DND-41 (cell line): ENCODE measurements at regions not wholly inside any gene's neighbourhood (a gene's known extent, or its start where the extent isn't known, plus 50 kb on each side); places are given as distances from the start of the nearest gene placed in this dataset.

Source experiments
- EZH2 ChIP-seq: IDR thresholded peaks from 3 replicates; pipeline ENCODE4 v1.6.1; 2012; ENCODE audit warnings: borderline replicate concordance, low read depth, mild to moderate bottlenecking, moderate library complexity, low read length, inconsistent platforms; ENCODE audit not compliant: severe bottlenecking
- TF ChIP-seq, protein P1 (sequence below): IDR thresholded peaks from 2 replicates; pipeline ENCODE4 v1.5.1; 2012; ENCODE audit warnings: borderline replicate concordance, low read length, moderate library complexity, mild to moderate bottlenecking; ENCODE audit not compliant: poor library complexity, severe bottlenecking; ENCODE audit errors: extremely low read depth

DNA sequence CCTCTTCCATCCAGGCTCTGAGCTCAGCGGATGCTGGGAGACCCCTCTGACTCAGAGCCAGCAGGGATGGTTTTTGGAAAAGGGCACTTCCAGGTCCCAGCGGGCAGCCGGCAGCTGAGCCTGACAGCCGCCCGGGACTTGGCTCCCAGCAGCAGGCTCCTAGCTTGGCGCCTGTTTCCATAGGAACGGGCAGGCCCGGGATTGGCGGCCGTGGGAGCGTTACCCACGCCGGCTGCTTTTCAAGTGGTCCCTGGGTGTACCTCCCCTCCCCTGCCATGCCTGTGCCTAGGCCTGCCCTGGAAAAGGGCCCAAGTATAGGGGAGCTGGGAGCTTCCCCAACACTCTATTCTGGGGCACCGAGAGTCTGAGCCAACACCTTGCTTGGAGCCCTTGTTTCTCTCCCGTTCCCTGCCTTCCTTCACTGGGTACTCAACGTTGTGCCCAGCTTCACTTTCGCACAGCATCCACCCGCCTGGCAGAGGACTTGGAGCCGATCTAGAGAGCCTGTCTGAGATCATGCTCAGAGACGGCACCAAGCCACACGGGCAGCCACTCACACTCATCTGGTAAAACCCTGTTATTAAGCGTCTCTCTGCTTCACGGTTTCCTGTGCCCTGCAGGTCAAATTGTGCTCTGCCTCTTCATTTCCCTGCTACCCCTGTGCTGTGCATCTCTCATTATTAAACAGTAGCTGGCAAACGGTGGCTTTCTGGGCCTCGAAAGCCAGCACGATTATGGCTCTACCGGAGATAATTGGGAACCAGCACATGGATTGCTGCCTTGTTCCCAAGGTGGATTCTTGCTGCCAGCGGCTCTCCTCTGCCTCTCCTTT, 521.5 kb downstream of the BCOR start:
- TF ChIP-seq, protein P1, sequence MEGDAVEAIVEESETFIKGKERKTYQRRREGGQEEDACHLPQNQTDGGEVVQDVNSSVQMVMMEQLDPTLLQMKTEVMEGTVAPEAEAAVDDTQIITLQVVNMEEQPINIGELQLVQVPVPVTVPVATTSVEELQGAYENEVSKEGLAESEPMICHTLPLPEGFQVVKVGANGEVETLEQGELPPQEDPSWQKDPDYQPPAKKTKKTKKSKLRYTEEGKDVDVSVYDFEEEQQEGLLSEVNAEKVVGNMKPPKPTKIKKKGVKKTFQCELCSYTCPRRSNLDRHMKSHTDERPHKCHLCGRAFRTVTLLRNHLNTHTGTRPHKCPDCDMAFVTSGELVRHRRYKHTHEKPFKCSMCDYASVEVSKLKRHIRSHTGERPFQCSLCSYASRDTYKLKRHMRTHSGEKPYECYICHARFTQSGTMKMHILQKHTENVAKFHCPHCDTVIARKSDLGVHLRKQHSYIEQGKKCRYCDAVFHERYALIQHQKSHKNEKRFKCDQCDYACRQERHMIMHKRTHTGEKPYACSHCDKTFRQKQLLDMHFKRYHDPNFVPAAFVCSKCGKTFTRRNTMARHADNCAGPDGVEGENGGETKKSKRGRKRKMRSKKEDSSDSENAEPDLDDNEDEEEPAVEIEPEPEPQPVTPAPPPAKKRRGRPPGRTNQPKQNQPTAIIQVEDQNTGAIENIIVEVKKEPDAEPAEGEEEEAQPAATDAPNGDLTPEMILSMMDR, result no peak
- no peak for TF ChIP-seq EZH2
